Prostate gland (tissue), 2 donors: ENCODE measurements at regions not wholly inside any gene's neighbourhood (a gene's known extent, or its start where the extent isn't known, plus 50 kb on each side); places are given as distances from the start of the nearest gene placed in this dataset.

Experiments used
- DNase-seq: peaks from one replicate; pipeline ENCODE4 v3.0.0-alpha.2; 2019; ENCODE audit warnings: low spot score
- H3K27ac ChIP-seq, 2 donors: fragments of 200-600 bp; sonication (generic); 2 replicates each; pipeline ENCODE4 v1.5.1; 2017 to 2019
- H3K27me3 ChIP-seq: fragments of 200-600 bp; sonication (generic); replicated peaks from 2 replicates; pipeline ENCODE4 v1.5.1; 2019; ENCODE audit not compliant: insufficient read depth
- H3K36me3 ChIP-seq, 2 donors: fragments of 200-600 bp; sonication (generic); 1 replicate in 1 of 2; 2 replicates in 1 of 2; pipeline versions ENCODE4 v1.5.1 to v1.8.1; 2017 to 2019
- H3K4me1 ChIP-seq: fragments of 200-600 bp; sonication (generic); replicated peaks from 2 replicates; pipeline ENCODE4 v1.5.1; 2019
- H3K4me3 ChIP-seq, 2 donors: fragments of 200-600 bp; sonication (generic); 2 replicates each; pipeline ENCODE4 v1.5.1; 2017 to 2019
- H3K9me3 ChIP-seq: fragments of 200-600 bp; sonication (generic); 2 replicates; pipeline ENCODE4 v1.5.1; 2017
- POLR2A ChIP-seq: fragments of 450-650 bp; IDR thresholded peaks from one replicate; pipeline ENCODE4 v1.6.1; 2016; ENCODE audit warnings: antibody characterized with exemption, mild to moderate bottlenecking
- POLR2AphosphoS5 ChIP-seq: sonication (generic); formaldehyde crosslinking; IDR thresholded peaks from one replicate; pipeline ENCODE4 v1.6.1; 2017; ENCODE audit warnings: antibody characterized with exemption
- WGBS: methylation state at CpG from one replicate; pipeline ENCODE4 v1.1.5; 2018; 5-methylcytosine and 5-hydroxymethylcytosine counted together
- intact Hi-C: fragments of 100-400 bp; cut with DNase I; formaldehyde crosslinking; loops from one replicate; pipeline ENCODE4 v1.14.2; 2022
- TF ChIP-seq, protein P1 (sequence below), 4 experiments: fragments of 200-600 bp in 2 of 4; fragments of 450-650 bp in 2 of 4; sonication (generic) in 2 of 4; IDR thresholded peaks; 1 replicate in 3 of 4; 2 replicates in 1 of 4; pipeline ENCODE4 v1.5.1; 2016 to 2019; ENCODE audit warnings: antibody characterized with exemption in 4 of 4, mild to moderate bottlenecking in 2 of 4, moderate library complexity in 2 of 4

DNA sequence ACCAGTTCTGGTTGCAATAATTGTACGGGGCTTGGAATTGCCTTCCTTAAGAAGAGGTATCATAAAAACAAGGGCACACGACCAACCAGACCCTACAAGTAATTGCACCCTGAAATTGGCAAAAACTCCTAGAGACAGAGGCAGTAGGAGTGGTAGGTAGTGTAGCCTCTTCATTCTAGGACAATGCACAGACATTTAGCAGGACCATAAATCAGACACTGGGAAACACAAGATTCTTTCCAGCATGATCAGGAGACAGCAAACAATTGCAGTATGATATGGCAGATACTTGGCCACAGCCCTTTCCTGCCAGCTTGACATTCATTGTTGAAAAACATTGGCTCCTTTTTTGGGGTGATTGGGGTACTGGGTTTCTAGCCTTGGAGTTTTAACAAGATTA is 186.6 kb upstream of the PIK3C3 start:
- Histone ChIP-seq H3K4me3 (no peak overlapping the region), H3K4me1 (no peaks in the 10 kb centered on the region), H3K36me3 (no peaks in the 10 kb centered on the region), H3K9me3 (no peaks in the 10 kb centered on the region), H3K27me3 (no peaks in the 10 kb centered on the region), H3K27ac (no peak overlapping the region)
- DNase-seq = no peak
- no peak for TF ChIP-seq POLR2A
- TF ChIP-seq, protein P1, sequence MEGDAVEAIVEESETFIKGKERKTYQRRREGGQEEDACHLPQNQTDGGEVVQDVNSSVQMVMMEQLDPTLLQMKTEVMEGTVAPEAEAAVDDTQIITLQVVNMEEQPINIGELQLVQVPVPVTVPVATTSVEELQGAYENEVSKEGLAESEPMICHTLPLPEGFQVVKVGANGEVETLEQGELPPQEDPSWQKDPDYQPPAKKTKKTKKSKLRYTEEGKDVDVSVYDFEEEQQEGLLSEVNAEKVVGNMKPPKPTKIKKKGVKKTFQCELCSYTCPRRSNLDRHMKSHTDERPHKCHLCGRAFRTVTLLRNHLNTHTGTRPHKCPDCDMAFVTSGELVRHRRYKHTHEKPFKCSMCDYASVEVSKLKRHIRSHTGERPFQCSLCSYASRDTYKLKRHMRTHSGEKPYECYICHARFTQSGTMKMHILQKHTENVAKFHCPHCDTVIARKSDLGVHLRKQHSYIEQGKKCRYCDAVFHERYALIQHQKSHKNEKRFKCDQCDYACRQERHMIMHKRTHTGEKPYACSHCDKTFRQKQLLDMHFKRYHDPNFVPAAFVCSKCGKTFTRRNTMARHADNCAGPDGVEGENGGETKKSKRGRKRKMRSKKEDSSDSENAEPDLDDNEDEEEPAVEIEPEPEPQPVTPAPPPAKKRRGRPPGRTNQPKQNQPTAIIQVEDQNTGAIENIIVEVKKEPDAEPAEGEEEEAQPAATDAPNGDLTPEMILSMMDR (IDR thresholded peaks at IDR 0.05) = no peak
- TF ChIP-seq POLR2AphosphoS5 = no peak
- intact Hi-C loops = no loop called here
- 38% methylated on average over 2 of the region's 2 CpGs for WGBS

DNA sequence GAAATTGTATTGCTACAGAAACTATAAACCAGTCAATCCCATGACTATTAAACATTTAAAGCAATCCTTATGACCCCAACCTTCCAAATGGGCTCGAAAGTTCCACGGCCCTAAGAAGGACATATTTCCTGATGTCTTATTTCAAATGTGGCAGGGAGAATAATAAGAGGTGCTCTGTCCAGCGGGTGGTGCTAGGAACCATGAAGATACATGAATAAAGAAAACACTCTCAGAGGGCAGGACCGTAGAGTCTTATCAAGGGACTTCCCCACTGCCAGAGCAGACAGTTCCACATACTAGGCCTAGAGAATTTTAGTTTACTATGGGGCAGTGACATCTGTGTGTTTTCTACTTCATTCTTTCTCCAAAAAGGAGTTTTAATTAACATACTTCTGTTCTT is 187.1 kb upstream of the PIK3C3 start:
- intact Hi-C loops = no loop called here
- Histone ChIP-seq H3K4me3 (no peak overlapping the region), H3K27me3 (no peaks in the 10 kb centered on the region), H3K4me1 (no peaks in the 10 kb centered on the region), H3K27ac (no peak overlapping the region), H3K9me3 (no peaks in the 10 kb centered on the region), H3K36me3 (no peaks in the 10 kb centered on the region)
- WGBS = 67% methylated on average over 4 of the region's 4 CpGs
- DNase-seq = no peak
- TF ChIP-seq POLR2A (no peak), POLR2AphosphoS5 (no peak)
- TF ChIP-seq, protein P1 (IDR thresholded peaks at IDR 0.05) = no peak

DNA sequence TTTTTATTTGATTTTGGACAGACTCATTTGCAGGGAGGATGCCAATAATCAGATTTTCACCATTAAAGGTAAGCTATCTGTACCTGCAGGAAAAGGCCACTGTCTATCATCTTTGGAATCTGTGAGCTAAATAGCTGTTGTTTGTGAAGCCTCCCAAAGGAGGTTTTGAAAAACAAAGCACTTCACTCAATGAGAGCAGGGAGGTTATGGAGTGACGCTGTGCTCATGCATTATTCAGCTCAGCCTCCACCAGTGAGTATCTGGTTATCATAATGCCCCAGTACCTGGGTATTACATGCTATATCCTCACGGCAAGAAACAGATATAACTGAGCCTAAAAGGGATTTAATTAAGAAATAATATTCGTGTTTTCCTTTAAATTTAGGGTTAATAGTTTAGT is 189.6 kb upstream of the PIK3C3 start:
- DNase-seq = no peak
- no peaks in the 10 kb centered on the region for H3K36me3 ChIP-seq
- H3K4me1 ChIP-seq = no peaks in the 10 kb centered on the region
- H3K27ac ChIP-seq = no peak overlapping the region
- 83% methylated on average over 3 of the region's 3 CpGs for WGBS
- intact Hi-C loops = no loop called here
- no peaks in the 10 kb centered on the region for H3K9me3 ChIP-seq
- TF ChIP-seq POLR2AphosphoS5 (no peak), POLR2A (no peak)
- TF ChIP-seq, protein P1 (IDR thresholded peaks at IDR 0.05) = no peak
- no peaks in the 10 kb centered on the region for H3K27me3 ChIP-seq
- no peak overlapping the region for H3K4me3 ChIP-seq

DNA sequence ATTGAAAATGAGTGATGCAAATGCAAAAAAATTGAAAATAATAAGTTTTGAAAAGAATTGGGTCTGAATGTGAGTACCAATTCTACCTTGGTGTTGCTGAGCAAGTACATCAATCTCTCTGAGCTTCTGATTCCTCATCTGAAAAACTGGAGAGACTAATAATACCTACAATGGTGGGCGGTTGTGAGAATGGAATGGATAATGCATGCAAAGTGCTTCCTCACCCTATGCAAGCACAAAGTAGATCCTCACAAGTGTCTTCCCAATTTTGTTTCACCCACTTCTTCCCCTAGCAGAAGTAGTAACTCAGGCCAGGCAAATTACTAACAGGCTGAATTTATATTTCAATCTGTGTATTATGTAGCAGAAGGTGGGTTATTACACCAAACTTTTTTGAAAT is 191.7 kb upstream of the PIK3C3 start:
- Histone ChIP-seq H3K4me1 (no peaks in the 10 kb centered on the region), H3K27ac (no peak overlapping the region), H3K9me3 (no peaks in the 10 kb centered on the region), H3K4me3 (no peak overlapping the region), H3K36me3 (no peaks in the 10 kb centered on the region), H3K27me3 (no peaks in the 10 kb centered on the region)
- intact Hi-C loops = no loop called here
- no peak for TF ChIP-seq POLR2A
- TF ChIP-seq POLR2AphosphoS5 = no peak
- TF ChIP-seq, protein P1 (IDR thresholded peaks at IDR 0.05) = no peak
- whole genome bisulfite sequencing = 97% methylated on average over 1 of the region's 1 CpG
- DNase-seq = no peak

DNA sequence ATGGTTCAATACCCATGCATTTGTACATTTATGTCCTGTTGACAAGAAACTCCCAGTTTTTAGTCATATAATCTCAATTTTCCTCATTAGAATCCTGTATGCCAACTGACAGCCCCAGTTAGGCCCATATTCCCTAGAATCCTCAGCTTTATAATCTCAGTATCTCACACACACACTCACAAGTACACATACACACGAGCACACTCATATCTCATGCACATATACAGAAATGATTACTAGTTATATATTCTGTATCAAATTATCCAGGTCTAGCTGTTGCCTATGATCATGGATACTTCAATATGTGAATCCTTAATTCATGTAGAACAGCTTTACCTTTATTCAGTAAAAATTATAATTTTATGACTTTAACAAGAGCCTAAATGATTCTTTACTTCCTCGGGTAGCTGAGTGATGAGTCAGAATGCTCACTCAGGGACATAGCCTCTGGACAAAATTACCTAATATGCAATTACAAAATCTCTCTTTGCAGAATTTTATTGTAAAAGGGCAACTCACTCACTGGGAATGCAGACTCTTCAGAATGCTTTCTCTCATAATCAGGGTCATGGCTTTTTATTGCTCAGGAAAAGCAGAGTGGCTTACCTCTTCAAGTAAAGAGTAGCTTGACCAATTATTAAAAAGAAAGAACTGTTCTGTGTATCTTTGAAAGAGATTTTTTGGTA is 193.6 kb upstream of the PIK3C3 start:
- H3K4me1 ChIP-seq = no peaks in the 10 kb centered on the region
- no peak overlapping the region for H3K27ac ChIP-seq
- no peak overlapping the region for H3K4me3 ChIP-seq
- no peaks in the 10 kb centered on the region for H3K9me3 ChIP-seq
- 64% methylated on average over 2 of the region's 2 CpGs for WGBS
- no peak for TF ChIP-seq POLR2AphosphoS5
- no peak for TF ChIP-seq POLR2A
- TF ChIP-seq, protein P1 (IDR thresholded peaks at IDR 0.05) = no peak
- intact Hi-C loops = no loop called here
- DNase-seq = no peak
- no peaks in the 10 kb centered on the region for H3K27me3 ChIP-seq
- H3K36me3 ChIP-seq = no peaks in the 10 kb centered on the region
